ENCODE measurements at regions not wholly inside any gene's neighbourhood (a gene's known extent, or its start where the extent isn't known, plus 50 kb on each side); places are given as distances from the start of the nearest gene placed in this dataset.

DNA sequence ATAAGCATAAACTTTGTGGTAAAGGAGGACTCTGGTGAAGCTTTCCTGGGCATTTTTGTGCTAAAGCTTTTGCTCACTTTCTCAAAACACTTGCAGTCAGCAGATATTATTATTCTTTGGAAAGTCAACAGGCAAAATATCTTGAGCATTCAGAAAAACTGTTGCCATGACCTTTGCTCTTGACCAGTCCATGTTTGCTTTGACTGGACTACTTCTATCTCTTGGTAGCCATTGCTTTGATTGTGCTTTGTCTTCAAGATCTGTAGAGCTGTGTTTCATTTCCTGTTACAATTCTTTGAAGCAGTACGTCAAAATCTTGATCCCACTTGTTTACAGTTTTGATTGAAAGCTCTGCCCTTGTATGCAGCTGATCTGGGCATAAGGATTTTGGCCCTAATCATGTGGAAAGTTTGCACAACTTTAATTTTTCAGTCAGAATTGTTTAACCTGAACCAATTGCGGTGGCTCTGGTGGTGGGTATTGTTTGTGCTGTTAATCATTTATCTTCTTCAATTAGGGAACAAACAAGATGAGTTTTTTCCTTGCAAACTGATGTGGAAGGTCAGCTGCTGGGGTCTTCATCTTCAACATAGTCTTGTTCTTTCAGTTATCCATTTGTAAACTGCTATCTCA lies 121.5 kb upstream of the NUDT6 start:
- no peak for DNase-seq (ENCODE audit: low spot score)
- TF ChIP-seq, protein P1, sequence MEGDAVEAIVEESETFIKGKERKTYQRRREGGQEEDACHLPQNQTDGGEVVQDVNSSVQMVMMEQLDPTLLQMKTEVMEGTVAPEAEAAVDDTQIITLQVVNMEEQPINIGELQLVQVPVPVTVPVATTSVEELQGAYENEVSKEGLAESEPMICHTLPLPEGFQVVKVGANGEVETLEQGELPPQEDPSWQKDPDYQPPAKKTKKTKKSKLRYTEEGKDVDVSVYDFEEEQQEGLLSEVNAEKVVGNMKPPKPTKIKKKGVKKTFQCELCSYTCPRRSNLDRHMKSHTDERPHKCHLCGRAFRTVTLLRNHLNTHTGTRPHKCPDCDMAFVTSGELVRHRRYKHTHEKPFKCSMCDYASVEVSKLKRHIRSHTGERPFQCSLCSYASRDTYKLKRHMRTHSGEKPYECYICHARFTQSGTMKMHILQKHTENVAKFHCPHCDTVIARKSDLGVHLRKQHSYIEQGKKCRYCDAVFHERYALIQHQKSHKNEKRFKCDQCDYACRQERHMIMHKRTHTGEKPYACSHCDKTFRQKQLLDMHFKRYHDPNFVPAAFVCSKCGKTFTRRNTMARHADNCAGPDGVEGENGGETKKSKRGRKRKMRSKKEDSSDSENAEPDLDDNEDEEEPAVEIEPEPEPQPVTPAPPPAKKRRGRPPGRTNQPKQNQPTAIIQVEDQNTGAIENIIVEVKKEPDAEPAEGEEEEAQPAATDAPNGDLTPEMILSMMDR (IDR thresholded peaks at IDR 0.05; ENCODE audit: extremely low read depth, missing control alignments), result no peak

- TF ChIP-seq, protein P1 (IDR thresholded peaks at IDR 0.05; ENCODE audit: extremely low read depth, missing control alignments), result no peak
- no peak for DNase-seq (ENCODE audit: low spot score)
Measured at GRCh38 chr4:123046096-123046495, 123.7 kb upstream of the NUDT6 start.

- no peak for DNase-seq (ENCODE audit: low spot score)
- TF ChIP-seq, protein P1 (IDR thresholded peaks at IDR 0.05; ENCODE audit: extremely low read depth, missing control alignments), result no peak
Measured at GRCh38 chr4:123050018-123050417, 127.6 kb upstream of the NUDT6 start.

- TF ChIP-seq, protein P1 (IDR thresholded peaks at IDR 0.05; ENCODE audit: extremely low read depth, missing control alignments), result no peak
- no peak for DNase-seq (ENCODE audit: low spot score)
Measured at GRCh38 chr4:123052007-123052406, 129.6 kb upstream of the NUDT6 start.

GRCh38 chr4:123055943-123056342 lies 133.5 kb upstream of the NUDT6 start:
- no peak for DNase-seq (ENCODE audit: low spot score)
- TF ChIP-seq, protein P1 (IDR thresholded peaks at IDR 0.05; ENCODE audit: extremely low read depth, missing control alignments), result no peak

DNA sequence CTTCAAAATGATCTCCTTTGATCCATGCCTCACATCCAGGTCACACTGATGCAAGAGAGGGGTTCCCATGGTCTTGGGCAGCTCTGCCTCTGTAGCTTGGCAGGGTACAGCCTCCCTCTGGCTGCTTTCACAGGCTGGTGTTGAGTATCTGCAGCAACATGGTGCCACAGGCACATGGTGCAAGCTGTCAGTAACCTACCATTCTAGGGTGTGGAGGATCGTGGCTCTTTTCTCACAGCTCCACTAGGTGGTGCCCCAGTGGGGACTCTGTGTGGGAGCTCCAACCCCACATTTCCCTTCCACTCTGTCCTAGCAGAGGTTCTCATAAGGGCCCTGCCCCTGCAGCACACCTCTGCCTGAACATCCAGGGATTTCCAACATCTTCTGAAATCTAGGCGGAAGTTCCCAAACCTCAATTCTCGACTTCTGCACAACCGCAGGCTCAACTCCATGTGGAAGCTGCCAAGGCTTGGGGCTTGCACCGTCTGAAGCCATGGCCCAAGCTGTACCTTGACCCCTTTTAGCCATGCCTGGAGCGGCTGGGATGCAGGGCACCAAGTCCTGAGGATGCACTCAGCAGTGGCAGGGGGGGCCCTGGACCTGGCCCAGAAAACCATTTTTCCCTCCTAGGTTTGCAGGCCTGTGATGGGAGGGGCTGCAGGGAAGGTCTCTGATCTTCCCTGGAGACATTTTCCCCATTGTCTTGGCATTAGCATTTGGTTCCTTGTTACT lies 137.8 kb upstream of the NUDT6 start:
- TF ChIP-seq, protein P1 (IDR thresholded peaks at IDR 0.05; ENCODE audit: extremely low read depth, missing control alignments), result no peak

GRCh38 chr4:123064390-123064789 lies 142.0 kb upstream of the NUDT6 start:
- TF ChIP-seq, protein P1 (IDR thresholded peaks at IDR 0.05; ENCODE audit: extremely low read depth, missing control alignments), result no peak
- no peak for DNase-seq (ENCODE audit: low spot score)

More for the DNA sequence above, 137.8 kb upstream of the NUDT6 start:
- DNase-seq (ENCODE audit: low spot score), result no peak

All from GM20000 (cell line).